Neural cell (in vitro differentiated cells): ENCODE measurements at regions not wholly inside any gene's neighbourhood (a gene's known extent, or its start where the extent isn't known, plus 50 kb on each side); places are given as distances from the start of the nearest gene placed in this dataset.

Experiments
- H2AFZ ChIP-seq: fragments of 200-600, 300-800 bp; sonication (generic), shearing (Covaris generic); 2 replicates; pipeline ENCODE4 v1.6.0; 2014; ENCODE audit warnings: low read depth, mild to moderate bottlenecking, antibody characterized with exemption, low read length, moderate library complexity
- H3F3A ChIP-seq: fragments of 200-600 bp; shearing (Covaris generic); 2 replicates; pipeline ENCODE4 v1.6.1; 2016; ENCODE audit warnings: mild to moderate bottlenecking, moderate library complexity, mixed read lengths, antibody characterized with exemption, low read length; ENCODE audit not compliant: insufficient read depth, poor library complexity, severe bottlenecking
- H3K27ac ChIP-seq: fragments of 200-600, 300-800 bp; sonication (generic), shearing (Covaris generic); 2 replicates; pipeline ENCODE4 v1.5.1; 2014; ENCODE audit warnings: mild to moderate bottlenecking, low read length, moderate library complexity
- H3K27me3 ChIP-seq: fragments of 300-800, 200-600 bp; sonication (generic), shearing (Covaris generic); 2 replicates; pipeline ENCODE4 v1.6.0; 2014; ENCODE audit warnings: mild to moderate bottlenecking, low read depth, low read length, moderate library complexity; ENCODE audit not compliant: insufficient read depth
- H3K36me3 ChIP-seq: fragments of 300-800, 200-600 bp; sonication (generic), shearing (Covaris generic); 2 replicates; pipeline ENCODE4 v1.5.1; 2014; ENCODE audit warnings: mild to moderate bottlenecking, antibody characterized with exemption, low read length, moderate library complexity; ENCODE audit not compliant: insufficient read depth
- H3K4me2 ChIP-seq: fragments of 300-800, 200-600 bp; sonication (generic), shearing (Covaris generic); 2 replicates; pipeline ENCODE4 v1.6.0; 2014; ENCODE audit warnings: mild to moderate bottlenecking, low read length
- H3K4me3 ChIP-seq: fragments of 300-800, 200-600 bp; sonication (generic), shearing (Covaris generic); 2 replicates; pipeline ENCODE4 v1.5.1; 2014; ENCODE audit warnings: mild to moderate bottlenecking, low read length, moderate library complexity
- H3K79me2 ChIP-seq: fragments of 200-600 bp; shearing (Covaris generic); replicated peaks from 2 replicates; pipeline ENCODE4 v1.6.0; 2014; ENCODE audit warnings: mild to moderate bottlenecking, low read length, moderate library complexity; ENCODE audit not compliant: insufficient read depth
- H3K9ac ChIP-seq: fragments of 300-800, 200-600 bp; sonication (generic), shearing (Covaris generic); 2 replicates; pipeline ENCODE4 v1.6.1; 2016; ENCODE audit warnings: mild to moderate bottlenecking, low read length, mixed read lengths
- H3K9me2 ChIP-seq: fragments of 200-600 bp; shearing (Covaris generic); 2 replicates; pipeline ENCODE4 v1.6.1; 2016; ENCODE audit warnings: mild to moderate bottlenecking, low read length, mixed read lengths; ENCODE audit not compliant: insufficient read depth
- H3K9me3 ChIP-seq: fragments of 200-600, 300-800 bp; sonication (generic), shearing (Covaris generic); 2 replicates; pipeline ENCODE4 v1.6.1; 2016; ENCODE audit warnings: mild to moderate bottlenecking, mixed run types, low read length, moderate library complexity, mixed read lengths
- H4K20me1 ChIP-seq: fragments of 200-600 bp; shearing (Covaris generic); 2 replicates; pipeline ENCODE4 v1.6.1; 2016; ENCODE audit warnings: mild to moderate bottlenecking, mixed run types; ENCODE audit not compliant: insufficient read depth
- CTCF ChIP-seq: fragments of 450-650 bp; IDR thresholded peaks from 2 replicates; pipeline ENCODE4 v1.5.1; 2014; ENCODE audit warnings: antibody characterized with exemption, mild to moderate bottlenecking, moderate library complexity; ENCODE audit not compliant: poor library complexity, severe bottlenecking
- EP300 ChIP-seq: fragments of 450-650 bp; conservative IDR thresholded peaks from 2 replicates; pipeline ENCODE4 v1.6.1; 2014; ENCODE audit warnings: antibody characterized with exemption, mild to moderate bottlenecking, moderate library complexity; ENCODE audit not compliant: poor library complexity, severe bottlenecking
- EZH2 ChIP-seq: fragments of 200-600, 300-800 bp; shearing (Covaris generic), sonication (generic); IDR thresholded peaks from 2 replicates; pipeline ENCODE4 v1.6.1; 2014; ENCODE audit warnings: antibody characterized with exemption, low read length, borderline replicate concordance, mild to moderate bottlenecking; ENCODE audit not compliant: insufficient read depth, poor library complexity, severe bottlenecking
- MXI1 ChIP-seq: fragments of 450-650 bp; conservative IDR thresholded peaks from 2 replicates; pipeline ENCODE4 v1.6.1; 2014; ENCODE audit warnings: antibody characterized with exemption, mild to moderate bottlenecking; ENCODE audit not compliant: poor library complexity, severe bottlenecking
- POLR2AphosphoS5 ChIP-seq: IDR thresholded peaks from 2 replicates; pipeline ENCODE4 v1.6.1; 2012
- RAD21 ChIP-seq: fragments of 450-650 bp; conservative IDR thresholded peaks from 2 replicates; pipeline ENCODE4 v1.6.1; 2014; ENCODE audit warnings: antibody characterized with exemption, mild to moderate bottlenecking, moderate library complexity
- SMC3 ChIP-seq: fragments of 450-650 bp; conservative IDR thresholded peaks from 2 replicates; pipeline ENCODE4 v1.6.1; 2014; ENCODE audit warnings: antibody characterized with exemption, mild to moderate bottlenecking, moderate library complexity; ENCODE audit not compliant: poor library complexity
- TAF1 ChIP-seq: IDR thresholded peaks from 2 replicates; pipeline ENCODE4 v1.6.1; 2012; ENCODE audit warnings: low read depth
- TF ChIP-seq, protein P1 (sequence below): IDR thresholded peaks from 2 replicates; pipeline ENCODE4 v1.6.1; 2012; ENCODE audit warnings: borderline replicate concordance

- TF ChIP-seq CTCF (peak; percentile 81), TAF1 (no peak), EZH2 (no peak), RAD21 (peak; percentile 84), MXI1 (no peak), SMC3 (peak; percentile 83), POLR2AphosphoS5 (no peak), EP300 (no peak)
- TF ChIP-seq, protein P1, sequence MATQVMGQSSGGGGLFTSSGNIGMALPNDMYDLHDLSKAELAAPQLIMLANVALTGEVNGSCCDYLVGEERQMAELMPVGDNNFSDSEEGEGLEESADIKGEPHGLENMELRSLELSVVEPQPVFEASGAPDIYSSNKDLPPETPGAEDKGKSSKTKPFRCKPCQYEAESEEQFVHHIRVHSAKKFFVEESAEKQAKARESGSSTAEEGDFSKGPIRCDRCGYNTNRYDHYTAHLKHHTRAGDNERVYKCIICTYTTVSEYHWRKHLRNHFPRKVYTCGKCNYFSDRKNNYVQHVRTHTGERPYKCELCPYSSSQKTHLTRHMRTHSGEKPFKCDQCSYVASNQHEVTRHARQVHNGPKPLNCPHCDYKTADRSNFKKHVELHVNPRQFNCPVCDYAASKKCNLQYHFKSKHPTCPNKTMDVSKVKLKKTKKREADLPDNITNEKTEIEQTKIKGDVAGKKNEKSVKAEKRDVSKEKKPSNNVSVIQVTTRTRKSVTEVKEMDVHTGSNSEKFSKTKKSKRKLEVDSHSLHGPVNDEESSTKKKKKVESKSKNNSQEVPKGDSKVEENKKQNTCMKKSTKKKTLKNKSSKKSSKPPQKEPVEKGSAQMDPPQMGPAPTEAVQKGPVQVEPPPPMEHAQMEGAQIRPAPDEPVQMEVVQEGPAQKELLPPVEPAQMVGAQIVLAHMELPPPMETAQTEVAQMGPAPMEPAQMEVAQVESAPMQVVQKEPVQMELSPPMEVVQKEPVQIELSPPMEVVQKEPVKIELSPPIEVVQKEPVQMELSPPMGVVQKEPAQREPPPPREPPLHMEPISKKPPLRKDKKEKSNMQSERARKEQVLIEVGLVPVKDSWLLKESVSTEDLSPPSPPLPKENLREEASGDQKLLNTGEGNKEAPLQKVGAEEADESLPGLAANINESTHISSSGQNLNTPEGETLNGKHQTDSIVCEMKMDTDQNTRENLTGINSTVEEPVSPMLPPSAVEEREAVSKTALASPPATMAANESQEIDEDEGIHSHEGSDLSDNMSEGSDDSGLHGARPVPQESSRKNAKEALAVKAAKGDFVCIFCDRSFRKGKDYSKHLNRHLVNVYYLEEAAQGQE, result no peak
- no peaks in the 10 kb centered on the region for H3F3A ChIP-seq
- H3K9ac ChIP-seq, result no peak overlapping the region
- H2AFZ ChIP-seq, result no peak overlapping the region
- no peak overlapping the region for H3K4me2 ChIP-seq
- H3K27ac ChIP-seq, result no peak overlapping the region
- H3K4me3 ChIP-seq, result no peak overlapping the region
- H3K79me2 ChIP-seq, result no peaks in the 10 kb centered on the region
- no peaks in the 10 kb centered on the region for H3K36me3 ChIP-seq
- H4K20me1 ChIP-seq, result no peaks in the 10 kb centered on the region
- no peaks in the 10 kb centered on the region for H3K27me3 ChIP-seq
- no peaks in the 10 kb centered on the region for H3K9me3 ChIP-seq
- H3K9me2 ChIP-seq, result no peaks in the 10 kb centered on the region
These were observed 473.6 kb upstream of the TNC start for GRCh38 chr9:115591584-115591984.

DNA sequence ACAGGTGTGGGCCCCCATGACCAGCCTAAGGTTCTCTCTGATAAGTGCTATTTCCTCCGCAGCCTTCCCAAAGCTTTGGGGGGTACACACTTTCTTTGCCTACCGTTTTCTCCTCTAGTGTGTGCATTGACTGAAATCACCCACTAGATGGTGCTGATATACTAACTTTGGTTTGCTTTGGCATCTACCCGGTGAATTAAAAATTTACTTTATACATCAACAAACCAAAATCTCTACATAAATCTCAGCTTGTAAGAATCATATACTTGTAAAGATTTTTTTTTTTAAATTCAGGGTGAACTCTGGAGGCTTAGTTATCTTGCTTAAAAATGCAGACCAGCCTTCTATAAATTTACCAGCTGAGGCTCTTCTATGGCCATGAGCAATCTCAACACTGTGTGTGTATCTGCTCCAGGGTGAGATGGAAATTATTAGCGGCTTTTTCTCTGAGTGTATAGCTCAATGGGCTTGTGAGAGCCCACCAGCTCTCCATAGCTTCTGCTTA lies 475.7 kb upstream of the TNC start:
- Histone ChIP-seq H3K9me3 (no peaks in the 10 kb centered on the region), H3F3A (no peaks in the 10 kb centered on the region), H3K36me3 (no peaks in the 10 kb centered on the region), H3K4me2 (no peak overlapping the region), H3K4me3 (no peak overlapping the region), H3K27ac (no peak overlapping the region), H3K9me2 (no peaks in the 10 kb centered on the region), H2AFZ (no peak overlapping the region), H3K9ac (no peak overlapping the region), H4K20me1 (no peaks in the 10 kb centered on the region), H3K27me3 (no peaks in the 10 kb centered on the region), H3K79me2 (no peaks in the 10 kb centered on the region)
- TF ChIP-seq RAD21 (peak; percentile 96), EZH2 (no peak), CTCF (peak; percentile 93), SMC3 (peak; percentile 95)
